ENCODE measurements at regions not wholly inside any gene's neighbourhood (a gene's known extent, or its start where the extent isn't known, plus 50 kb on each side); places are given as distances from the start of the nearest gene placed in this dataset.

GRCh38 chr5:124231802-124232201 lies 514.6 kb downstream of the ZNF608 start:
- no peak for TF ChIP-seq CTCF (IDR thresholded peaks at IDR 0.05)
- no peak for TF ChIP-seq POLR2A (IDR thresholded peaks at IDR 0.05)

All from uterus (tissue), 2 donors.